NB4 (cell line): ENCODE measurements at regions not wholly inside any gene's neighbourhood (a gene's known extent, or its start where the extent isn't known, plus 50 kb on each side); places are given as distances from the start of the nearest gene placed in this dataset.

ENCODE experiments used
- MYC ChIP-seq: IDR thresholded peaks from 2 replicates; pipeline ENCODE4 v1.6.1; 2011; ENCODE audit warnings: low read depth, low read length
- POLR2A ChIP-seq: IDR thresholded peaks from 2 replicates; pipeline ENCODE4 v1.6.1; 2011; ENCODE audit warnings: mild to moderate bottlenecking; ENCODE audit not compliant: insufficient read length; ENCODE audit errors: extremely low read depth
- TF ChIP-seq, protein P1 (sequence below): IDR thresholded peaks from one replicate; pipeline ENCODE4 v1.5.1; 2012; ENCODE audit warnings: low read depth, low read length

DNA sequence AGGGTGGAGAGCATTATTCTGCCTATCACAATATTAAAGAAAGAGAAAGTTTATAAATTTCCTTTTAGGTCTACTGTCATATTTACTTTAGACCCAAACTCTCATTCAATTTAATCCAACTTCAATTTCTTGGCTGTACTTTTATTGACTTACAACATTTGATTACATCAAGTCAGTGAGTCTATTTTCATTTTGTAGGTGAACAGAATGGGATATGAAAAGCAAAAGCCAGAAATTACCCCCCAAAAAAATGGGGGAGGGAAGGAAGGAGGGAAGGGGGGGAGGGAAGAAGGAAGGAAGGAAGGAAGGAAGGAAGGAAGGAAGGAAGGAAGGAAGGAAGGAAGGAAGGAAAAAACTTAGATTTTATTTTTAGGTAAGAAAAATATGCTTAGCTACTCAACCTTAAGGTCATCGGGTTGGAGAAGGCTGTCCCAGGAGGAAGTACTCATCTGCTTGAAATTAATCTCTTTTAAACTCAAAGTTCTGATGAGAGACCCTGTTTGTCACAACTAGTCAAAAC lies 320.1 kb upstream of the ATP11B start:
- TF ChIP-seq POLR2A (no peak), MYC (no peak)
- TF ChIP-seq, protein P1, sequence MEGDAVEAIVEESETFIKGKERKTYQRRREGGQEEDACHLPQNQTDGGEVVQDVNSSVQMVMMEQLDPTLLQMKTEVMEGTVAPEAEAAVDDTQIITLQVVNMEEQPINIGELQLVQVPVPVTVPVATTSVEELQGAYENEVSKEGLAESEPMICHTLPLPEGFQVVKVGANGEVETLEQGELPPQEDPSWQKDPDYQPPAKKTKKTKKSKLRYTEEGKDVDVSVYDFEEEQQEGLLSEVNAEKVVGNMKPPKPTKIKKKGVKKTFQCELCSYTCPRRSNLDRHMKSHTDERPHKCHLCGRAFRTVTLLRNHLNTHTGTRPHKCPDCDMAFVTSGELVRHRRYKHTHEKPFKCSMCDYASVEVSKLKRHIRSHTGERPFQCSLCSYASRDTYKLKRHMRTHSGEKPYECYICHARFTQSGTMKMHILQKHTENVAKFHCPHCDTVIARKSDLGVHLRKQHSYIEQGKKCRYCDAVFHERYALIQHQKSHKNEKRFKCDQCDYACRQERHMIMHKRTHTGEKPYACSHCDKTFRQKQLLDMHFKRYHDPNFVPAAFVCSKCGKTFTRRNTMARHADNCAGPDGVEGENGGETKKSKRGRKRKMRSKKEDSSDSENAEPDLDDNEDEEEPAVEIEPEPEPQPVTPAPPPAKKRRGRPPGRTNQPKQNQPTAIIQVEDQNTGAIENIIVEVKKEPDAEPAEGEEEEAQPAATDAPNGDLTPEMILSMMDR: no peak
